BJ (cell line): ENCODE measurements at regions not wholly inside any gene's neighbourhood (a gene's known extent, or its start where the extent isn't known, plus 50 kb on each side); places are given as distances from the start of the nearest gene placed in this dataset.

Experiments
- CTCF ChIA-PET: fragments of 350-600 bp; formaldehyde crosslinking; extraction: SDS; loops from one replicate; lab custom pipeline; 2021; ENCODE audit warnings: antibody characterized with exemption, inconsistent platforms; lab: Yijun Ruan, JAX
- POLR2A ChIA-PET: fragments of 300-600 bp; sonication (Branson Sonifier 250); formaldehyde crosslinking; extraction: SDS; loops from one replicate; lab custom pipeline; 2021; ENCODE audit warnings: antibody characterized with exemption; lab: Charles Lee
- DNase-seq: peaks from one replicate; pipeline ENCODE4 v3.0.0-alpha.2; 2011; ENCODE audit warnings: low read depth
- H3K27me3 ChIP-seq: 2 replicates; pipeline ENCODE4 v1.6.0; 2011; ENCODE audit warnings: low read length; ENCODE audit not compliant: control insufficient read depth, insufficient read depth
- H3K36me3 ChIP-seq: 2 replicates; pipeline ENCODE4 v1.5.1; 2011; ENCODE audit warnings: low read length; ENCODE audit not compliant: control insufficient read depth, insufficient read depth
- H3K4me3 ChIP-seq: 2 replicates; pipeline ENCODE4 v1.5.1; 2011; ENCODE audit warnings: low read depth, mild to moderate bottlenecking, control low read depth, low read length
- TF ChIP-seq, protein P1 (sequence below): IDR thresholded peaks from 2 replicates; pipeline ENCODE4 v1.5.1; 2011; ENCODE audit warnings: low read depth, mild to moderate bottlenecking, control low read depth, inconsistent platforms, low read length, moderate library complexity; ENCODE audit not compliant: insufficient read depth

- ChIA-PET CTCF (no interaction called here), POLR2A (no interaction called here)
- Histone ChIP-seq H3K4me3 (no peak overlapping the region), H3K36me3 (no peaks in the 10 kb centered on the region), H3K27me3 (no peaks in the 10 kb centered on the region)
- TF ChIP-seq, protein P1, sequence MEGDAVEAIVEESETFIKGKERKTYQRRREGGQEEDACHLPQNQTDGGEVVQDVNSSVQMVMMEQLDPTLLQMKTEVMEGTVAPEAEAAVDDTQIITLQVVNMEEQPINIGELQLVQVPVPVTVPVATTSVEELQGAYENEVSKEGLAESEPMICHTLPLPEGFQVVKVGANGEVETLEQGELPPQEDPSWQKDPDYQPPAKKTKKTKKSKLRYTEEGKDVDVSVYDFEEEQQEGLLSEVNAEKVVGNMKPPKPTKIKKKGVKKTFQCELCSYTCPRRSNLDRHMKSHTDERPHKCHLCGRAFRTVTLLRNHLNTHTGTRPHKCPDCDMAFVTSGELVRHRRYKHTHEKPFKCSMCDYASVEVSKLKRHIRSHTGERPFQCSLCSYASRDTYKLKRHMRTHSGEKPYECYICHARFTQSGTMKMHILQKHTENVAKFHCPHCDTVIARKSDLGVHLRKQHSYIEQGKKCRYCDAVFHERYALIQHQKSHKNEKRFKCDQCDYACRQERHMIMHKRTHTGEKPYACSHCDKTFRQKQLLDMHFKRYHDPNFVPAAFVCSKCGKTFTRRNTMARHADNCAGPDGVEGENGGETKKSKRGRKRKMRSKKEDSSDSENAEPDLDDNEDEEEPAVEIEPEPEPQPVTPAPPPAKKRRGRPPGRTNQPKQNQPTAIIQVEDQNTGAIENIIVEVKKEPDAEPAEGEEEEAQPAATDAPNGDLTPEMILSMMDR: no peak
- DNase-seq: no peak
Measured at GRCh38 chr1:194512345-194512744, 1325.9 kb upstream of the B3GALT2 start.

DNA sequence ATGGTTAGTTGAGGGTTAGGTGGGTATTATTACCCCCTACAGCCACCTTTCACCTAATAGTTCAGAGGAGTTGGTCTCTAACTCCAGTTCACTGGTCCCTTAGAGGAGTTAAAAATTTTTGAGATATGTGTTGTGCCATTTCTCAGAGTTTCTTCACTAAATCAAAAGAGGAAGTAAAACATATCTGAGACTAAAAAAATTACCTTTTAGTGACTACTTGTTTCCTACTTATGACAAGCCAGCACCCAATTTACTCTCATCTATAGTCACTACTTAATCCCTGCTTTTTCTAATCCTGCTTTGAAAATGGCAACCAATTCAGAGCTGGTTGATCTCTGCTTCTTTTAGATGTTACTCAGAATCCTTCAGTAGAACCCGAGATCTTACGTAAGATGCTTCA lies 1316.8 kb upstream of the B3GALT2 start:
- Histone ChIP-seq H3K4me3 (no peak overlapping the region), H3K27me3 (no peaks in the 10 kb centered on the region), H3K36me3 (no peaks in the 10 kb centered on the region)
- CTCF ChIA-PET: no interaction called here
- TF ChIP-seq, protein P1: no peak
- no peak for DNase-seq
- POLR2A ChIA-PET: no interaction called here

- TF ChIP-seq, protein P1: no peak
- POLR2A ChIA-PET: no interaction called here
- H3K4me3 ChIP-seq: no peak overlapping the region
- no peak for DNase-seq
- CTCF ChIA-PET: no interaction called here
- H3K36me3 ChIP-seq: no peaks in the 10 kb centered on the region
- H3K27me3 ChIP-seq: no peaks in the 10 kb centered on the region
Measured at GRCh38 chr1:194495434-194495833, 1309.0 kb upstream of the B3GALT2 start.

- DNase-seq: no peak
- no peak overlapping the region for H3K4me3 ChIP-seq
- ChIA-PET CTCF (no interaction called here), POLR2A (no interaction called here)
- TF ChIP-seq, protein P1: no peak
- H3K36me3 ChIP-seq: no peaks in the 10 kb centered on the region
- no peaks in the 10 kb centered on the region for H3K27me3 ChIP-seq
Measured at GRCh38 chr1:194487172-194487571, 1300.8 kb upstream of the B3GALT2 start.

- H3K4me3 ChIP-seq: no peak overlapping the region
- DNase-seq: no peak
- ChIA-PET POLR2A (no interaction called here), CTCF (no interaction called here)
- H3K27me3 ChIP-seq: no peaks in the 10 kb centered on the region
- TF ChIP-seq, protein P1: no peak
- no peaks in the 10 kb centered on the region for H3K36me3 ChIP-seq
Measured at GRCh38 chr1:194485432-194485831, 1299.0 kb upstream of the B3GALT2 start.
